8988T (cell line): ENCODE measurements at regions not wholly inside any gene's neighbourhood (a gene's known extent, or its start where the extent isn't known, plus 50 kb on each side); places are given as distances from the start of the nearest gene placed in this dataset.

Experiments used
- DNase-seq: peaks from one replicate; pipeline ENCODE4 v3.0.0; 2011

DNA sequence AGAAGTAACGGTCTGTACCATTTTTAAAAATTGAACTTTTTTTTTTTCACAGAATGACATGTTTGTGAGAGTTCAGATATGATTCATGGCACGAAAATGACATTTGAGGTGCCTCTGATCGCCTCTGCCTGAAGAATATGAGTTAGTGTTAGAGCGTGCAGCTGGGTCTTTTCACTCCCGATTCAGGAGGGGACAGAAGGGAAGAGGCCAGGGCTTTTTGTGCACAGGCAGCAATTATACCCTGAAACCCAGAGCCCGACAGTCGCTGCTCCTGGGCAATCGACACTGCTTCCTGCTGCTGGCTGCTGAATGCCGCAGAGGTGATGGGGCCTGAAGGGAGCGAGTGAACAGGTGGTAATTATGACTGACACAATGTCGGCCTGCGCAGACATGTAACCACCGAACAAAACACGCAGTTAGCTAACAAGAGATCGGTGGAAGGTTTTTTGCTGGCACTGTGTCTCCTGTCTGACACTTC is 652.0 kb upstream of the NOX3 start:
- DNase-seq = no peak

DNA sequence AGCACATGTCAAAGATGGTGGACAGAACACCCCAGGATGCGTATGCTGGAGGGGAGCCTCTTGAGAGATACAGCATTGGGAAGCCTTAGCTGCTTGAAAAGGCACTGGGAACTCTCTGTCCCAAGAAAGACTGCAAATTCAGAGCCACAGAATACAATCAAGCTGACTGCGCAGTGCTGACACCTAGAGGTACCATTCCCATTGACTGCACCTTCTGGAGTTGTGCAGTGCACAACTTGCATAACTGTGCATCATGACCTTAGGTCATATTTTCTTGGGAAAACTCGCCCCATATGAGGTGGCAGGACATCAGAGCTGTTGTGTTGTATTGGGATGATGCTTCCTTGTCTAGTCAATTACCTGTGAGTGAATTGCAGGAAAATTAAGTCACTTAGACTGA is 646.5 kb upstream of the NOX3 start:
- DNase-seq = no peak

DNA sequence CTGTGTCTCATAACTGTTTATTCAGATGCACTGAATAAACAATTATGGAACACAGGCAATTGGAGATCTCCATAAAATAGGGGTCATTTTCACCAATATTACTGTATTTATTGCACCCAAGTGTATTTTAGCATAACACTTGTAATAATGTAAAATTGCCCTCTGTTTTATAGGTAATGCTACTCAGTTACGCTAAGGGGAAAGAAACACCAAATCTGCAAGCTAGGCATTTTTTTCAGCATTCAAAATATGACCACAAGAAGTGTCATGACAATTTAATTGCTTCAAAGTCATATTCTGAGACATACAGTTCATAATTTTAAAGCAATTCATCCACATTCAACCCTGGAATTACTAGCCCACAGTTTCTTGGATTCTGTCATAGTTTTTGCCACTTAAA is 643.2 kb upstream of the NOX3 start:
- no peak for DNase-seq

DNA sequence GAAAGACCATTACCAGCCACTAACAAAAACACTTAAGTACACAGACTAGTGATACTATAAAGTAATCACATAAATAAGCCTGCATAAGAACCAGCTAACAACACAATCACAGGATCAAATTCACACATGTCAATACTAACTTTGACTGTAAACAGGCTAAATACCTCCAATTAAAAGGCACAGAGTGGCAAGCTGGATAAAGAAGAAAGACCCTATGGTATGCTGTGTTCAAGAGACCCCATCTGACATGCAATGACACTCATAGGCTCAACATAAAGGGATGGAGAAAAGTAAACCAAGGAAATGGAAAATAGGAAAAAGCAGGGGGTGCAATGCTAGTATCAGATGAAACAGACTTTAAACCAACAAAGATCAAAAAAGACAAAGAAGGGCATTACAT is 631.8 kb upstream of the NOX3 start:
- DNase-seq = no peak

DNA sequence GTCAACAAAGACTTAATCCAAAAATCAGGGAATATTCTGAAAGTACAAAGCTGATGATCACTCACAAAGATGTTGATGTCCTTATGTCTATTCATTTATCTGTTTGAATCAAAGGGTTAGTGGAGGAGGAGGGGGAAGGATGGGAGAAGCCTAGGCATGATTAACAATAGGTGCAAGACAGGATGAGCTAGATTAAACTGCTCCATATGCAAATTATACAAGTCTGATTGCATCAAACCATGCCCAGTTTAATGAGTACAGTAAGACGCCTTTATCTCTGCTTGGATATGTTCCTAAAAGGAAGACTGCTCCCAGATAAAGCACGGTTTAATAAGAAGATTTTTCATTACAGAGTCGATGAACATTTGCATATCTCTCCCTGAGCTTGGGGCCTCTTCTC is 626.4 kb upstream of the NOX3 start:
- no peak for DNase-seq

DNA sequence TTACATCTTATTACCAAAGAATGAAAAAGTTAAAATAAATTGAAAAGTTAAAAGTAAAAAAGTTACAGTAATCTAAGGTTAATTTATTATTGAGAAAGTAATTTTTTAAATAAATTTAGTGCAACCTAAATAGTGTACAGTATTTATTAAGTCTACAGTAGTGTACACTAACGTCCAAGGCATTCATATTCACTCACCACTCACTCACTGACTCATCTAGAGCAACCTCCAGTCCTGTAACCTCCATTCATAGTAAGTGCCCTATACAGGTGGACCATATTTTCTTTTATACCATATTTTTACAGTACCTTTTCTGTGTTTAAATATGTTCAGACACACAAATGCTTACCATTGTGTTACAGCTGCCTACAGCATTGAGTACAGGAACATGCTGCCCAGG is 624.7 kb upstream of the NOX3 start:
- no peak for DNase-seq

DNA sequence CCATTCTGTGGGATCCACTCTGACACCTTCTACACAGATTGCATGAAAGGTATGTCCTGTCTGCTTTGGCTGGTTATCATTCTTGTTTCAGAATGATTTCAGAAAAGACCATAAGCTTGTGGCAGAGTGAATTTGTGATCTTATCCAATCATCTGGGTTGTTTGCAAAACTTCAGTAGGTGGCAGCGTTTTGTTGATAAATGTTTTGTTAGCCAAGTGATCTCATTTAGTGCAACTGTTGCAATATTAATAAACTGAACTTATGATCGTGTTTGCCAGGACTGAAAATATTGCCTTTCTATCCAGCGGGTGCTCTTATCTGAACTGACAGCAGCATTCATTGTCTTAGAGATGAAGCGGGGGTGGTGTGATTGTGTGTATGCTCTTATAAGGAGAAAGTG is 613.2 kb upstream of the NOX3 start:
- no peak for DNase-seq

DNA sequence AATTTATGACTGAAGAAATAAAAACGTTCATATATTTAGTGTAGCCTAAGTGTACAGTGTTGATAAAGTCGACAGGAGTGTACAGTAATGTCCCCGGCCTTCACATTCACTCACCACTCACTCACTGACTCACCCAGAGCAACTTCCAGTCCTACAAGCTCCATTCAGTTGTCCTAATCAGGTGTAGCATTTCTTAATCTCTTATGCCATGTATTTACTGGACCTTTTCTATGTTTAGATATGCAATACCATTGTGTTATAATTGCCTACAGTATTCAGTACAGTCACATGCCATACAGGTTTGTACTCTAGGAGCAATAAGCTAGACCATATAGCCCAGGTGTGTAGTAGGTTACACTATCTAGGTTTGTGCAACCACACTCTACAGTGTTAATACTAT is 610.2 kb upstream of the NOX3 start:
- DNase-seq = no peak

DNA sequence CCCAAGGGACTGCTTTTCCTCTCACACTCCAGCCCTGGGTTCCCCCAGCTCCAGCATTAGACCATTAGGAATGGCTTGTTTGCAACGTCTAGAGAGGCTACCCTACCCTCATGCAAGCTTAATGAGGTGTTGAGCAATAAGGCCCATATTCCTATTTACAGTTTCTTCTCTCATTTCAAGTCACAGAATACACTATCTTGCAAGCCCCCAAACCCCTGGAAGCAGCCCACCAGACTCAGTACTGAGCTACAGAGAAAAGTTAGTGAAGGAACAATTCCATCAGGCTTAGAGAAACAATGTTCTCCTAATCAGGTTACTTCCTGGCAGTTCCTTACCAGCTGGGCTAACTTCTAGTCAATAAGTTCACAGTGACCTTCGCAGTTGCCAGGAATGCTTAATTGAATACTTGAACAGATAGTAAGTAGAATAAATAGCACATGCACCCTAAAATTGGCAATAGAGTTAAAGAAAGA is 606.5 kb upstream of the NOX3 start:
- DNase-seq = no peak

DNA sequence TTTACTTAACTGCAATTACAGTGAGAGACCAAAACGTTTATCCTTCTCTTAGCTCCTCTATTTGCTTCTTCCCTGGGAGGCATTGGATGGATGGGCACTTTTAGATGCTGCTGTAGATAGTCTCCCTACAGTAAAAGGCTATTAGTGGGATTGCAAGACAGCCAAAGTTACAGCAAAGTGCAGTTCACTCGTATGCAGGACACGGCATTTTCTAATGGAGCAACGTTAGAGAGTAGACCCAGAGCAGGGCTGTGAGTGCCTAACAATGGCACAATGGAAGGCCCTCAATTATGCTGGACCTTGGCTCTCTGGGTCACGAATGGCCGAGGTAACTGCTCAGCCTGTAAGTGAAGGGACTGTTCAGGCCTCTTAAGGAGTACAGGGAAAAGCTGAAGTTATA is 605.8 kb upstream of the NOX3 start:
- DNase-seq = no peak

DNA sequence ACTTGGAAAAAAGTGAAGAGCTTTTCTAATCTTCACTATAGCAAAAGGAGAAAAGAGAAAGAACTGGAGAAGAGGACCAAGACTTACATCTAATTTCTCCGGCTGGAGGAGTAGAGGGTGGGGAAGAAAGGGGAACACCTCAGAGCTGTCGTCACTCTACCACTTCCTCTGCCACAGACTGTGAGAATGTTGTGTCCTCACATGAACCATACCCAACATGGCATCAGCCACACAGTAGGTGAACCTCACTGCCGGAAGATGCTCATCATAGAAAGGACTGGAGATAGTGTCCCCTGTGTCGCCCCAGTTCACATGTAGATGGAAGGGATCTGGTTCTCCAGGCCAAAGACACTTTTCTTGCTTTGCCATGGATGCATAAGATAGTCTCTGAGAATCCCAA is 604.4 kb upstream of the NOX3 start:
- DNase-seq = no peak

DNA sequence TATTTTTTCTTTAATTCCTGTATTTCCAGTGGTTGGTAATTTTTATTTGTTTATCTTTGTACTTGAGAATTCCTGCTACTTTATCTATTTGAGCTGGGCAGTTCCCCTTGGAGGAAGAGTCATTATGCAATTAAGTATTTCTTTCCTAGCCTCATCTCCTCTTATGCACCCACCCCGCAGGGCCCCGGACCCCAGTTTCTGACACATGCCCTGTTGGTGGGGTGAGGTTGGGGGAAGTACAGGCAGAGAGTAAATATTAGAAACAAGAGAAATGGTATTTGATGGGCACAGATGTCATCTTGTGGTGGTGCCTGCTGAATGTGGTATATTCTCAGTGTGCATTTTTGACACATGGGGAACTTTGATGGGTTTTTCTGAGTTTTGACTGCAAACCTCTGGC is 602.7 kb upstream of the NOX3 start:
- no peak for DNase-seq

DNA sequence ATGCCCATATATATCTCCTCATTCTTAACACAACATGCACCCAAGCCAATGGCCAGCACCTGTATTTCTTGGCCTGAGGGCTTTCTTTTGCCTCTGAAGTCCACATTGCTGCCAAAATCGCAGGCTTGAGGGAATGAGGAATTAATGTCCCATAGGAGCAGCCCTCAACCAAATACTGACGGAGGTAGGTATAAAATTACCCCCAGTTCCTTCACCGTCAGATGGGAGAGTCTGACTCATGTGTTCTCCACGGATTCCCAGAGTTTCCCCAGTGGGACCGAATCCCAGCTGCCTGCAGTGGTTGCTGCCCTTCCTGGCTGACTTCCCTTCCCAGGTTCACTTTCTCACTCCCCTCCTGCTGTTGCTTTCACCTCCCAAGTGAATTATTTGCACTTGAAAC is 602.2 kb upstream of the NOX3 start:
- DNase-seq = no peak

DNA sequence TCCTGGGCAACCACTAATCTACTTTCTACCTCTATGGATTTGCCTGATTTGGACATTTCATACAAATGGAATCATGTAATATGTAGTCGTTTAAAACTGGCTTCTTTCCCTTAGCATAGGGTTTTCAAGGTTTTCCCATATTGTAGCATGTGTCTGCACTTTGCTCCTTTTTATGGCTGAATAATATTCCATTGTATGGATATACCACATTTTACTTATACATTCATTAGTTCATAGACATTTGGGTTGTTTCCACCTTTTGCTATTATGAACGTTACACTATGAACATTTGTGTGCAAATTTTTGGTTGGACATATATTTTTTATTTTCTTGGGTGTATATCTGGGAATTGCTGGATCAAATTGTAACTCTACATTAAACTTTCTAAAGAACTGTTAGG is 600.4 kb upstream of the NOX3 start:
- no peak for DNase-seq

DNA sequence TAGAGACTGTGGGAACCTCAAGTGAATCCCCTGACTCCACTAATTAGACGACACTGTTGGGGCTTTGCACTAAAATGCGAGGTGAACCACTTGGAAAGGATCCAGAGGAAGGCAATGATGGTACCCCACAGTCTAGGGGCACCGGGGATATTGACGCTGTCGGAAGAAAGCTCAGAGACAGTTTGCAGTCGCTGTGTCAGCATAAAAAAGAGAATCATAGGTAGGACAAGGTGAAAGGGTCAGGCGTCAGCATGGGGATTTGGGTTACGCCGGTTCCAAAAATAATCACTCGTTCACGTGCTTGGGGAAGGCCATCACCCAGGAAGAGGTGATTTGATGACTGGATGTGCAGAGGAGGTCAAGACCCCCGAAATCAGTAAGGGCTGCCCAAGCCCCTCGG is 598.0 kb upstream of the NOX3 start:
- DNase-seq = no peak

DNA sequence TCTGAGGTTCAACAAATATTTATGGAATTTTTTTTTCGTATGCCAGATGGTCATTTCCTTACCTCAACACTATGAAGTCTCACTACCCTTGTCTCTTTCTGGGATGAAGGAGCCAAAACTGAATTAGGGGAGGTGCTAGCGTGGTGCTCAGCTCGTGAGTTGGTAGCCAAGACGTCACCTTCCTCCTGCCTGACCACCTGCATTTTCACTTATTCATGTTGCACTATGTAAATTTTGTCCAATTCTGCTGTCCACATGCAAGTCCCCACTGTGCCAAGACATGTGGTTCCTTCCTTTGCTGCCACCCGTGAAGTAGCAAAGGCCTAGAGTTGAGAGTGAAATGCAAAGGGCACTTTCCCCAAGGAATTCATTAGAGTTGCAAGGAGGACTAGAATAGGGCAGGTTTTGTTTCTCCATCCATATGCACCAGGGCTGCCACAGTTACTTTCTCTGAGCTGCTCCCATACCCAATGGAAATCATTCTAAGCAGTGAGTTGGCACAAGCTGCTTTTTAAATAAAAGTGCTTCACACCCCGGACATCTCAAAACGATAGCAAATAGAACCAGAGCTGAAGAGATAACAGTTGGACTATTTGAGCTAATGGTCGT is 591.3 kb upstream of the NOX3 start:
- DNase-seq = no peak

DNA sequence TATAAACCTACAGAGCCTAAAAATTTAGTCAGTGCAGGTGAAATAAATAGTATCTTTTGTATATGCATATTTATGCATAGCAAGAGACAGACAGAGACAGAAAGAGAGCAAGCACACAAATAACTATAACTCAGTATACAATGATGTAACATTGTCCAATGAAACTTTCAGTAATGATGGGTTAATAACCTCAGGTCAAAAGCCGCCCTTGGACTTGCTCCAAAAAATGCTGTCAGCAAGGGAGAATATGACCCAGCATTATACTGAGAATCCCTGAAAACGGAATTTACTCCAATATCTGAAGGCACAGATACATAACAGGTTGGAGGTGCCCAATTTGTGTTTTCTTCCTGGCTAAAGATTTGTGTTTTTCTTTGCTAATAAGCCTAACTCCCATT is 590.6 kb upstream of the NOX3 start:
- no peak for DNase-seq

DNA sequence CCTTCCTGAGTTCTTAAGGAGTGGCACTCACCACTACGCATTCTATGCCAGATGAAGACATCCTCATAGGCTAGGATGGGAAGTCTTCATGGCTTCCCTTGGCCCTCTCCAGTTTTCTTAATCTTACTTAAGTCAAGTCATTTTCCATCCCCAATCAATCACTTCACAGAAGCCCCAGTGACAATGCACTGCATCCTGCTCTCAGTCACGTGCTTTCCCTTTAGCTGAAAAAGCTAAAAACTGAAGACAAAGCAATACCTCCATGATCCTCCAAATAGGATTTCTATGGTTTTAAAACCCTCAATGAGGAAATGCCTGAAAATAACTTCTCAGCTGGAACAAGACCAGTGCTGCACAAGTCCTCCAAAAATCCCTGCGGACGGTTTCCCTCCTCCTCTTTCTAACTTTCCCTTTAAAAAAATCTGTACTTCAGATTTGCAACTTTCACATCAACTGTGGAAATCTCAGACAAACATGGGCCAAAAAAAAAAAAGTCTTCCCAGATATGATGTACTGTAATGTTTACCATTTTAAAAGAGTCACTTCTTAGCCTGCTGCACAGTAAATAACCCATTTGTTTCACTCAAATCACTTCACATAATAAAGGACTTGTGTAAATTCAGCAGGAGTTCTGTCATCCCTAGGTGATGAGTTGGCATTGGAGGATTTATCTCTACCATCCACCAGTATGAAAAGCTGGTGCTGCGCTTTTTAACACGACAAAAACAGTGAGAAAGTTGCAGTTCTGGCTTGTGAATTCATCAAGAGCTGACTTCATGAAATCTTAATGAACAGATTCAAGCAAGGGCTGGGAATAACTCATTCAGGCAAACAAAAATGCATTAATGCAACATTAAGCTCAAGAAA is 590.0 kb upstream of the NOX3 start:
- no peak for DNase-seq

DNA sequence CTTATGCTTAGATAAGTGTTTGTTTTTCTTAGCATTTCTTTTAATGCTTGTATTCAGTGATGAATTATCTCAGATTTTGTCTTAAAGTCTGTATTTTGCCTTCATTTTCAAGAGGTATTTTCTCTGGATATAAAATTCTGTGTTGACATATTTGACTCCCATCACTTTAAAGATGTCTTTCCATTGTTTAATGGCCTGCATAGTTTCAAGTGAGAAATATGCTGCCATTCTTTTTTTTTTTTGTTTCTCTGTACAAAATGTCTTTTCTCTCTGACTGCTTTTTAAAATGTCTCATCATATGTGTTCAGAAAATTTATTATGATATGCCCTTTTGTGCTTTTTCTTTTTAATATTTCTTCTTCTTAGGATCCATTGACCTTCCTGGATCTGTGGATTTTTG is 578.0 kb upstream of the NOX3 start:
- no peak for DNase-seq

DNA sequence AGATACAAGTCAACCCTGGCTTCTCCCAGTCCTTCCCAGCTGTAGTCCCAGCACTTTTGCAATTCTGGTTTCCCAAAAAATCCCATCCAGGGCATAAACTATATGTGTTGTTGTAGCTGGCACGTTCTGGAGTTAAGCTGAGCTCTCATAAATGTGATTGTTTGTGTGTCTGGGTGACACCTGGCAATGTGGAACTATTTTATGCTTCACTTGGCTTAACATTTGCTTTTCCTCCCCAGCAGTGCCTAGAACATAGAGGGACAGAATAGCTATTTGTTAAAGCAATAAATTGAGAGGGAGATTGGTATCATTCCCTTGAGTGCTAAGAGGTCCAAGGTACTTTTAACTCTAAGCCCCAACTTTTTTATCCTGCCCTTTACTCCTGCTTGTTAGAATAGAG is 575.9 kb upstream of the NOX3 start:
- no peak for DNase-seq

DNA sequence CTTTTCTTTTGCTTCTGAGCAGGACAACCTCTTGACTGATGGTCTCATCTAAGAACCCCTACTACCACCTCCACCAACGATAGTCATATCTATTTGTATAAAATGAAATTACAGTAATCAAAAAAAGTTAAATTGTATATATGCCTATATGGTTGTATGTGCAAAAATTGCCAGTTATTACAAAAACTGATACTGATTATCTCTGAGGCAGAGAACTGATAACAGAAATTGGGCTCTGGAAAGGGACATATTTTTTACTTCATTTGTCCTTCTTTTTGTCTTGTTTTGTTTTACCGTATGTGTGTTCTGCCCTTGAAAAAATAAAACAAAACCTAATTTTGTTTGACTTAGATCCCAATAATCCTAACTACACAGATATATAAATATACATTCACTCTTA is 574.4 kb upstream of the NOX3 start:
- DNase-seq = no peak

DNA sequence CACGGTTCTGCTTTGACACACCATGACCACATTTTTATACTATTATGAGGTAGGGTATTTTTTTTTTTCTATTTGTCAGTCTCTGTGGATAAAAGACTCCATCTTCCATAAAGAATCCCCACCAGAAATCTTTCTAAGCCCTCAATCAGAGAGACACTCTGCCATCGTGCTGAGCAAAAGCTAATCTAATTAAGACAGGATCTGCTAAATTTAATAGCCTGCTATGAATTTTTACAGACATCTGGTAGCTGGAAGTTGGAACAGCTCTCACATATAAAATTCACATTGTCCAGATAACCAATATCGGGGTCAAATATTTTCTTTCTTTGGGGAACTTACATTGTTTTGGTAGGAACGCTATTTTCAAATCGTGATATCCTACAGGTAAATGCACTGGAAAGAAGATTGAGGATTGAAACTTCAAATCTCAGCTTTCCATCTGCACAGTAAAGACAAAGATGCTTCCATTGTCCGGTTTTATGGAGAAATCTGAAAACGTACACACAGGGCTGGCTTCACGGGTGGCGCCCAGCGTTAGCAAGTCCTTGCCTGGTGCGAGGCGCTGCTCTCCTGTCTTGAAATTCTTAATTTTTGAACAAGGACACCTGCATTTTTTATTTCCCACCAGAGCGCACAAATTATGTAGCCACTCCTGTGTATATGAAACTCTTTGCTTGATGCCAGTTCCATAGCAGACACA is 573.8 kb upstream of the NOX3 start:
- no peak for DNase-seq

DNA sequence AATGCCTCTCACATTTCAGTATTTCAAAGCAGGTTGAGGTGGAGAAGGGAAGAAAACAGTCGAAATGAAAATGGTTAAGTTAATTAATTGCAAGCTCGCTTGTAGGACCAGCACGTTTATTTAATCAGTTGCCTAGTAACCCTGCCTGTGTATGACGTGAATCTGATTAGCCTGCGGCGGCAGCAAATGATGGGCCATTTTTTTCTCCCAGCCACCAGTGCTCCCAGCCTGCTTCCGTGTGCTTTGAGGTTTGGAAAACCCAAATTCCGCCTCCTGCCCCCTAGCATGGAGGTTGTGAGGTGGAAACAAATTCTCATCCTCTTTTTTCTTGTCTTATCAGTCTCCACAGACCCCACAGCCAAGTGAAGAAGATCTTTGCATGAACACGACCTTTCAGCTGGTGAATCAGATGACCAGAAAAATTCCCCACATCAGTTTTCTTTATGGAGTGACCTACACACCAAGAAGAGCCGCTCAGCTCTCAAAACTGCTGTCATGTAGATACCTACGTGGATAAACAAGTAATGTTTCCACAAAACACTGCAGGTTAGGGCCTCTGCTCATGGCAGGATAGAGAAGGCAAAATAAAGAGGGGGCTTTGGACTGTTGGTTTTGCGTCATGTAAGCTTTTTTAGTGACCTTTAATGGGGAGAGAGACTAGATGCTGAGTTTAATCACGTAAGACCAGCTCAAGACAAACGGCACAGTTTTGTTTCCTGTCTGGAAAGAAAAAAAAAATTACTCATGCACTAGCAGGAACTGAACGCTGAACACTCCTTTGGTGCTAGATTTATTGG is 572.9 kb upstream of the NOX3 start:
- DNase-seq = no peak
